ENCODE measurements at regions not wholly inside any gene's neighbourhood (a gene's known extent, or its start where the extent isn't known, plus 50 kb on each side); places are given as distances from the start of the nearest gene placed in this dataset.

DNA sequence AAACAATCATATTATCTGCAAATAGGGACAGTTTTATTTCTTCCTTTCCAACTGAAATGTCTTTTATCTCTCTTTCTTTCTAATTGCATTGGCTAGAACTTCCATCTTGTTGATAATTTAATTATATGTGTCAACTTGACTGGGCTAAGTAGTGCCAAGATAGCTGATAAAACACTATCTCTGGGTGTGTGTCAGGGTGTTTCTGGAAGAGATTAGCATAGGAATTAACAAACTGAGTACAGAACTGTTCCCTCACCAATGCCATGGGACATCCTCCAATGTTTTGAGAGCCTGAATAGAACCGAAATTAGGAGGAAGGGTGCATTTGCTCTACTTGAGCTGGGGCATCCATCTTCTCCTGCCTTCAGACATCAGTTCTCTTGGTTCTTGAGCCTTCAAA is 1027.2 kb downstream of the FAT4 start:
- no peak overlapping the region for H3K4me3 ChIP-seq (ENCODE audit: low read depth in 1 of 3, low read length in 3 of 3)
- no peaks in the 10 kb centered on the region for H3K36me3 ChIP-seq (ENCODE audit: control insufficient read depth in 4 of 4, insufficient read depth in 3 of 4, low read depth in 1 of 4, low read length in 3 of 4)
- DNase-seq (ENCODE audit: low spot score) = no peak
- no peaks in the 10 kb centered on the region for H3K4me1 ChIP-seq (ENCODE audit: control insufficient read depth in 4 of 4, insufficient read depth in 4 of 4, low read length in 3 of 4)
- no peak overlapping the region for H3K27ac ChIP-seq (ENCODE audit: low read depth in 1 of 2, low read length in 2 of 2)
- no peak overlapping the region for H3K9ac ChIP-seq (ENCODE audit: low read depth in 1 of 2, low read length in 2 of 2)
- no peaks in the 10 kb centered on the region for H3K9me3 ChIP-seq (ENCODE audit: control insufficient read depth in 4 of 4, low read length in 3 of 4)
- WGBS = 55% methylated on average over 1 of the region's 1 CpG
- TF ChIP-seq YY1 (IDR thresholded peaks at IDR 0.05) (no peak), NR2F2 (IDR thresholded peaks at IDR 0.05) (no peak), JUND (IDR thresholded peaks at IDR 0.05) (no peak), FOXA1 (IDR thresholded peaks at IDR 0.05) (no peak)
- TF ChIP-seq, protein P1, sequence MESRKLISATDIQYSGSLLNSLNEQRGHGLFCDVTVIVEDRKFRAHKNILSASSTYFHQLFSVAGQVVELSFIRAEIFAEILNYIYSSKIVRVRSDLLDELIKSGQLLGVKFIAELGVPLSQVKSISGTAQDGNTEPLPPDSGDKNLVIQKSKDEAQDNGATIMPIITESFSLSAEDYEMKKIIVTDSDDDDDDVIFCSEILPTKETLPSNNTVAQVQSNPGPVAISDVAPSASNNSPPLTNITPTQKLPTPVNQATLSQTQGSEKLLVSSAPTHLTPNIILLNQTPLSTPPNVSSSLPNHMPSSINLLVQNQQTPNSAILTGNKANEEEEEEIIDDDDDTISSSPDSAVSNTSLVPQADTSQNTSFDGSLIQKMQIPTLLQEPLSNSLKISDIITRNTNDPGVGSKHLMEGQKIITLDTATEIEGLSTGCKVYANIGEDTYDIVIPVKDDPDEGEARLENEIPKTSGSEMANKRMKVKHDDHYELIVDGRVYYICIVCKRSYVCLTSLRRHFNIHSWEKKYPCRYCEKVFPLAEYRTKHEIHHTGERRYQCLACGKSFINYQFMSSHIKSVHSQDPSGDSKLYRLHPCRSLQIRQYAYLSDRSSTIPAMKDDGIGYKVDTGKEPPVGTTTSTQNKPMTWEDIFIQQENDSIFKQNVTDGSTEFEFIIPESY (IDR thresholded peaks at IDR 0.05) = no peak
- no peaks in the 10 kb centered on the region for H3K27me3 ChIP-seq (ENCODE audit: control insufficient read depth in 4 of 4, insufficient read depth in 4 of 4, low read length in 3 of 4)

DNA sequence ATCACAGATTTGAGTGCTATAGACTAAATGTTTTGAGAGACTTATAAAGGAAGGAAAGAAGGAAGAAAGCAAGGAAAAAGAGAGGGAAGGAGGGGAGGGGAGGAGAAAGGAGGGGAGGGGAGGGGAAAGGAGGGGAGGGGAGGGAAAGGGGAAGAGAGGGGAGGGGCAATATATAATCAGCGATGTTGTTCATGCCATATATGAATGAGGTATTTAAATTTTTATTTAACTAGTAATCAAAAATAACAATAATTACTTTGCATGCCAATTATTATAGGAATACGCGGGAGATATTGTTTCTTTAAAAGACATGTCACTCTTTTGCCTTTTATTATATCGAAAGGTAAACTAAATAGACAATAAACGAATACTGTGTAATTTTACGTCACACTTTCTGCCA is 1029.7 kb downstream of the FAT4 start:
- H3K36me3 ChIP-seq (ENCODE audit: control insufficient read depth in 4 of 4, insufficient read depth in 3 of 4, low read depth in 1 of 4, low read length in 3 of 4) = no peaks in the 10 kb centered on the region
- DNase-seq (ENCODE audit: low spot score) = no peak
- WGBS = 74% methylated on average over 6 of the region's 6 CpGs

More for the DNA sequence above, 1029.7 kb downstream of the FAT4 start:
- TF ChIP-seq GABPA (IDR thresholded peaks at IDR 0.05 in 1 of 2, conservative IDR thresholded peaks at IDR 0.05 in 1 of 2) = no peak
- no peak for TF ChIP-seq RXRA (IDR thresholded peaks at IDR 0.05)
- no peak for TF ChIP-seq EGR1 (IDR thresholded peaks at IDR 0.05; ENCODE audit: low read depth in 2 of 2)
- no peak for TF ChIP-seq HNF4A (conservative IDR thresholded peaks at IDR 0.05)
- no peak for TF ChIP-seq JUND (IDR thresholded peaks at IDR 0.05)
- no peak for TF ChIP-seq NR2F2 (IDR thresholded peaks at IDR 0.05)
- TF ChIP-seq, protein P2, sequence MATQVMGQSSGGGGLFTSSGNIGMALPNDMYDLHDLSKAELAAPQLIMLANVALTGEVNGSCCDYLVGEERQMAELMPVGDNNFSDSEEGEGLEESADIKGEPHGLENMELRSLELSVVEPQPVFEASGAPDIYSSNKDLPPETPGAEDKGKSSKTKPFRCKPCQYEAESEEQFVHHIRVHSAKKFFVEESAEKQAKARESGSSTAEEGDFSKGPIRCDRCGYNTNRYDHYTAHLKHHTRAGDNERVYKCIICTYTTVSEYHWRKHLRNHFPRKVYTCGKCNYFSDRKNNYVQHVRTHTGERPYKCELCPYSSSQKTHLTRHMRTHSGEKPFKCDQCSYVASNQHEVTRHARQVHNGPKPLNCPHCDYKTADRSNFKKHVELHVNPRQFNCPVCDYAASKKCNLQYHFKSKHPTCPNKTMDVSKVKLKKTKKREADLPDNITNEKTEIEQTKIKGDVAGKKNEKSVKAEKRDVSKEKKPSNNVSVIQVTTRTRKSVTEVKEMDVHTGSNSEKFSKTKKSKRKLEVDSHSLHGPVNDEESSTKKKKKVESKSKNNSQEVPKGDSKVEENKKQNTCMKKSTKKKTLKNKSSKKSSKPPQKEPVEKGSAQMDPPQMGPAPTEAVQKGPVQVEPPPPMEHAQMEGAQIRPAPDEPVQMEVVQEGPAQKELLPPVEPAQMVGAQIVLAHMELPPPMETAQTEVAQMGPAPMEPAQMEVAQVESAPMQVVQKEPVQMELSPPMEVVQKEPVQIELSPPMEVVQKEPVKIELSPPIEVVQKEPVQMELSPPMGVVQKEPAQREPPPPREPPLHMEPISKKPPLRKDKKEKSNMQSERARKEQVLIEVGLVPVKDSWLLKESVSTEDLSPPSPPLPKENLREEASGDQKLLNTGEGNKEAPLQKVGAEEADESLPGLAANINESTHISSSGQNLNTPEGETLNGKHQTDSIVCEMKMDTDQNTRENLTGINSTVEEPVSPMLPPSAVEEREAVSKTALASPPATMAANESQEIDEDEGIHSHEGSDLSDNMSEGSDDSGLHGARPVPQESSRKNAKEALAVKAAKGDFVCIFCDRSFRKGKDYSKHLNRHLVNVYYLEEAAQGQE (IDR thresholded peaks at IDR 0.05) = no peak
- no peak for TF ChIP-seq YY1 (IDR thresholded peaks at IDR 0.05)
- TF ChIP-seq RAD21 (IDR thresholded peaks at IDR 0.05) = no peak
- TF ChIP-seq, protein P3, sequence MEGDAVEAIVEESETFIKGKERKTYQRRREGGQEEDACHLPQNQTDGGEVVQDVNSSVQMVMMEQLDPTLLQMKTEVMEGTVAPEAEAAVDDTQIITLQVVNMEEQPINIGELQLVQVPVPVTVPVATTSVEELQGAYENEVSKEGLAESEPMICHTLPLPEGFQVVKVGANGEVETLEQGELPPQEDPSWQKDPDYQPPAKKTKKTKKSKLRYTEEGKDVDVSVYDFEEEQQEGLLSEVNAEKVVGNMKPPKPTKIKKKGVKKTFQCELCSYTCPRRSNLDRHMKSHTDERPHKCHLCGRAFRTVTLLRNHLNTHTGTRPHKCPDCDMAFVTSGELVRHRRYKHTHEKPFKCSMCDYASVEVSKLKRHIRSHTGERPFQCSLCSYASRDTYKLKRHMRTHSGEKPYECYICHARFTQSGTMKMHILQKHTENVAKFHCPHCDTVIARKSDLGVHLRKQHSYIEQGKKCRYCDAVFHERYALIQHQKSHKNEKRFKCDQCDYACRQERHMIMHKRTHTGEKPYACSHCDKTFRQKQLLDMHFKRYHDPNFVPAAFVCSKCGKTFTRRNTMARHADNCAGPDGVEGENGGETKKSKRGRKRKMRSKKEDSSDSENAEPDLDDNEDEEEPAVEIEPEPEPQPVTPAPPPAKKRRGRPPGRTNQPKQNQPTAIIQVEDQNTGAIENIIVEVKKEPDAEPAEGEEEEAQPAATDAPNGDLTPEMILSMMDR (IDR thresholded peaks at IDR 0.05; ENCODE audit: low read depth, low read length, missing input control) = no peak
- no peak for TF ChIP-seq SP1 (IDR thresholded peaks at IDR 0.05)
- no peak for TF ChIP-seq HNF4G (IDR thresholded peaks at IDR 0.05)
- TF ChIP-seq, protein P4, sequence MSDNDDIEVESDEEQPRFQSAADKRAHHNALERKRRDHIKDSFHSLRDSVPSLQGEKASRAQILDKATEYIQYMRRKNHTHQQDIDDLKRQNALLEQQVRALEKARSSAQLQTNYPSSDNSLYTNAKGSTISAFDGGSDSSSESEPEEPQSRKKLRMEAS (IDR thresholded peaks at IDR 0.05) = no peak
- TF ChIP-seq FOXA2 (IDR thresholded peaks at IDR 0.05) = no peak
- TF ChIP-seq TAF1 (conservative IDR thresholded peaks at IDR 0.05) = no peak
- TF ChIP-seq FOXA1 (IDR thresholded peaks at IDR 0.05) = no peak
- TF ChIP-seq, protein P5, sequence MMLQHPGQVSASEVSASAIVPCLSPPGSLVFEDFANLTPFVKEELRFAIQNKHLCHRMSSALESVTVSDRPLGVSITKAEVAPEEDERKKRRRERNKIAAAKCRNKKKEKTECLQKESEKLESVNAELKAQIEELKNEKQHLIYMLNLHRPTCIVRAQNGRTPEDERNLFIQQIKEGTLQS (IDR thresholded peaks at IDR 0.05) = no peak
- TF ChIP-seq, protein P1 (IDR thresholded peaks at IDR 0.05) = no peak
- H3K4me1 ChIP-seq (ENCODE audit: control insufficient read depth in 4 of 4, insufficient read depth in 4 of 4, low read length in 3 of 4) = no peaks in the 10 kb centered on the region
- H3K27ac ChIP-seq (ENCODE audit: low read depth in 1 of 2, low read length in 2 of 2) = no peak overlapping the region
- H3K4me3 ChIP-seq (ENCODE audit: low read depth in 1 of 3, low read length in 3 of 3) = no peak overlapping the region
- no peak overlapping the region for H3K9ac ChIP-seq (ENCODE audit: low read depth in 1 of 2, low read length in 2 of 2)
- H3K27me3 ChIP-seq (ENCODE audit: control insufficient read depth in 4 of 4, insufficient read depth in 4 of 4, low read length in 3 of 4) = no peaks in the 10 kb centered on the region
- H3K9me3 ChIP-seq (ENCODE audit: control insufficient read depth in 4 of 4, low read length in 3 of 4) = no peaks in the 10 kb centered on the region
